GM19043 (cell line): ENCODE measurements at regions not wholly inside any gene's neighbourhood (a gene's known extent, or its start where the extent isn't known, plus 50 kb on each side); places are given as distances from the start of the nearest gene placed in this dataset.

Experiments used
- ATAC-seq: cut with Tn5 transposase; IDR thresholded peaks from one replicate; pipeline ENCODE4 v1.9.1; 2021; ENCODE audit warnings: low read depth; ENCODE audit not compliant: unreplicated experiment

GRCh38 chr2:214674278-214674677 is 135.2 kb downstream of the BARD1 start:
- ATAC-seq: peak; percentile 65

- no peak for ATAC-seq
Measured at GRCh38 chr2:214671319-214671885, 138.1 kb downstream of the BARD1 start.

- no peak for ATAC-seq
Measured at GRCh38 chr2:214652473-214652872, 157.0 kb downstream of the BARD1 start.

- no peak for ATAC-seq
Measured at GRCh38 chr2:214651451-214651850, 158.0 kb downstream of the BARD1 start.

- ATAC-seq: no peak
Measured at GRCh38 chr2:214649440-214650205, 159.9 kb downstream of the BARD1 start.

GRCh38 chr2:214648520-214648919 is 161.0 kb downstream of the BARD1 start:
- no peak for ATAC-seq

GRCh38 chr2:214631406-214631805 is 178.1 kb downstream of the BARD1 start:
- ATAC-seq: no peak

- no peak for ATAC-seq
Measured at GRCh38 chr2:214630402-214631045, 179.0 kb downstream of the BARD1 start.

- ATAC-seq: no peak
Measured at GRCh38 chr2:214629875-214630274, 179.6 kb downstream of the BARD1 start.
